Natural killer cell treated with Interleukin-12 subunit alpha and Interleukin-12 subunit beta and Interleukin-15 and Interleukin-18, amount 100 ng/mL, for 72 hours (primary cell): ENCODE measurements at regions not wholly inside any gene's neighbourhood (a gene's known extent, or its start where the extent isn't known, plus 50 kb on each side); places are given as distances from the start of the nearest gene placed in this dataset.
"Not testable (repeated sequence)": the region's sequence is repeated elsewhere in the genome, so short reads cannot be mapped to it uniquely, and the experiment has no call there.

Experiments
- ATAC-seq, 2 donors: fragments of 150-1000 bp; cut with Tn5 transposase in 1 of 2; sonication (Bioruptor Pico), chemical (Tn5 transposase) in 1 of 2; 2 replicates each; pipeline ENCODE4 v1.10.0; 2021
- DNase-seq: peaks from one replicate; pipeline ENCODE4 v3.0.0; 2022; ENCODE audit warnings: low spot score
- H3K27ac Mint-ChIP-seq, 2 donors: 1 replicate in 1 of 2; 2 replicates in 1 of 2; pipeline ENCODE4 v1.8.0; 2022; ENCODE audit warnings: mixed read lengths in 2 of 2, mild to moderate bottlenecking in 1 of 2, moderate library complexity in 1 of 2
- H3K27me3 Mint-ChIP-seq, 2 donors: 1 replicate in 1 of 2; 2 replicates in 1 of 2; pipeline ENCODE4 v1.8.0; 2022; ENCODE audit warnings: mixed read lengths in 2 of 2
- H3K36me3 Mint-ChIP-seq: one replicate; pipeline ENCODE4 v1.8.0; 2022; ENCODE audit warnings: mixed read lengths
- H3K4me1 Mint-ChIP-seq, 2 donors: 1 replicate in 1 of 2; 2 replicates in 1 of 2; pipeline ENCODE4 v1.8.0; 2022; ENCODE audit warnings: low read depth in 2 of 2, mixed read lengths in 2 of 2, mild to moderate bottlenecking in 1 of 2
- H3K4me3 Mint-ChIP-seq: one replicate; pipeline ENCODE4 v1.8.0; 2022; ENCODE audit warnings: mixed read lengths
- H3K9me3 Mint-ChIP-seq: 2 replicates; pipeline ENCODE4 v1.8.0; 2022; ENCODE audit warnings: mixed read lengths

DNA sequence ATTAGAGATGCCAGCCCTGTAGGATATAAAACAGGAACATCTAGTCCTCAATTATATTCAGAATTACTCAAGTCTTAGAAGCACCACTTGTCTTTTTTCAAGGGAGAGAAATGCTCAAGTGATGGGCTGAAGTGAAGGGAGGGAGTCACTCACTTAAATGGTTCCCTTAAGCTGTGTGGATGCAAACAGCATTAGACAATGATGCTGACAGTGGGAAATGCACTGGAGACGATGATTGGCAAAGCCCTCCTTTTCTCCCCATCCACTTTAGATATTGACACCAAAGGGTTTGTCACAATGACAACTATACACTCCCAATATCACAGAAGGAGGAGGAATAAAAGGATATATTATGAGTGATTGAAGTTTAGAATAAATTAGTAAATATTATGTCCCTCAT, 491.4 kb upstream of the SMIM31 start:
- not testable (repeated sequence) for ATAC-seq, H3K9me3 Mint-ChIP-seq, H3K4me3 Mint-ChIP-seq, H3K27ac Mint-ChIP-seq, H3K4me1 Mint-ChIP-seq, H3K27me3 Mint-ChIP-seq, H3K36me3 Mint-ChIP-seq, DNase-seq

DNA sequence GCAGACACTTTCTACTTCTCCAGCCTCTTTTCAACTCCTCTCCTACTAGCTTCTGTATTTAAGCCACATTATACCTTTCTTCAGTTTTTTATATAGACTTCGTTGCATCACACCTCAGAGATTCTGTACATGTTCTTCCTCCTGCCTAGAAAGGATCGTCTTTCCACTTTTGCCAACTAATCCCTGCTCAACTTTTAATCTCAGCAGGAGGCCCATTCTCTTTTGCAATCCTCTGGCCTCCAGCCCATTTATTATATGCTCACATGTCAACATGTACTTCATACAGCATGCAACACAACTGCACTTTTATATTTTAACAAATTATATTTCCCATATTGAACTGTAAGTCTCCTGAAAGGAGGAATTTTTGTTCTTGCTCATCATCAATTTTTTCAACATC, 476.5 kb upstream of the SMIM31 start:
- H3K4me3 Mint-ChIP-seq, H3K4me1 Mint-ChIP-seq, ATAC-seq, H3K9me3 Mint-ChIP-seq, H3K27me3 Mint-ChIP-seq, DNase-seq, H3K36me3 Mint-ChIP-seq, H3K27ac Mint-ChIP-seq: not testable (repeated sequence)

DNA sequence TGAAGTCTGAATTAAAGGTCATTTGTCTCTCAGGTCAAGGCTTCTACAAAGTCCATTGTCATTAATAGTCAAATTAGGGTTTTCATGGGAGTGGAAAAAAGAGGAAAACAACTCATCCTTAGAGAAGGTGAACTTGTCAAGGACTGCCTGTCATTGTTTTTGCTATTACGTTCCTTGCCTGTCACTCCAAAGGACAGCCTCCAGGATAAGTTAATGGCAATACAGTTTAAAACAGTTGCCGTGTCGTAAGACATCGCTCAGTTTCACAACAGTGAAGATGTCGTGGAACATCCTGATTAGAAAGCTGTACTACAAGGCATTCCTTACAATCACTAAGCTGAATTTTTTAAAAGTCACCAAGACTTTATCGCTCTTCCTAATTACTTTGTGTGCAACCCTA, 466.8 kb upstream of the SMIM31 start:
- Mint-ChIP-seq H3K4me3 (no peak overlapping the region), H3K4me1 (no peaks in the 10 kb centered on the region), H3K9me3 (peaks cover 4% of the 10 kb centered on the region), H3K27ac (no peak overlapping the region), H3K27me3 (no peaks in the 10 kb centered on the region), H3K36me3 (no peaks in the 10 kb centered on the region)
- DNase-seq (no peak), ATAC-seq (no peak)

DNA sequence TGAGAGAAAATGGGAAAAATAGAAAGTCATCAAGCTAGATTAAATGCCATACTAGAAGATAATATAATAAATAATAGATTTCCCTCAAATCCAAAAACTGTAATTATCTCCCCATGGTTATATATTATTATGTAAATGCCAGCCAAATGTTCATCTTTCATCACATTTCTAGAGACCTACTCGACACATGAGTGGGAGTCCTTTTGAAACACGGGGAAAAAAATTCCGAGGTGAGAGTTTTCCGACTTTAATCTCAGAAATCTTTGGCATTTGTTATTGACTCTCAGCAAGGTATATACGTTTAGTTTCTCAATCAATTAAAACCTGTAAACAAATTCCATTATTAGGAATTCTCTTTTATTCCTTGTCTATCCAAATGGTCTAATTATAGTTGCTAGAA, 465.4 kb upstream of the SMIM31 start:
- Mint-ChIP-seq H3K27ac (no peak overlapping the region), H3K4me1 (no peaks in the 10 kb centered on the region), H3K27me3 (no peaks in the 10 kb centered on the region), H3K4me3 (no peak overlapping the region), H3K36me3 (no peaks in the 10 kb centered on the region), H3K9me3 (peaks cover 7% of the 10 kb centered on the region)
- DNase-seq, result no peak
- ATAC-seq, result no peak

DNA sequence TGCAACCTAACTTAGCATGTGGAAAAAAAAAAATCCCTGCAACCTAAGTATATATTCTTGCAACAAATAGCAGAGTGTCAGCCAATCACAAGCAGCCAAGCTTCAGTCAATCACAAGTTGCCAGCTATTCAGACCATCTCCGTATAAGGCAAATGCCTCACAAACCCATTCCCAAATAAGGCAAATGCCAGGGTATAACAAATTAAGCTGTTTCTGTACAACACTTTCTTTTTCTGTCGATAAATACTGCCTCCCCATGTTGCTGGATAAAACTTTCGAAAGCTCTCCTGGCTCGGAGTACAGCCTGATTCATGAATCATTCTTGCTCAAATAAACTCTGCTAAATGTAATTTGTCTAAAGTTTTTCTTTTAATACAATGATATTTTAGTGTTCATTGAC, 460.7 kb upstream of the SMIM31 start:
- Mint-ChIP-seq H3K27ac (no peak overlapping the region), H3K4me3 (no peak overlapping the region), H3K27me3 (no peaks in the 10 kb centered on the region), H3K36me3 (no peaks in the 10 kb centered on the region), H3K9me3 (peaks cover 18% of the 10 kb centered on the region), H3K4me1 (no peaks in the 10 kb centered on the region)
- ATAC-seq (no peak), DNase-seq (no peak)

DNA sequence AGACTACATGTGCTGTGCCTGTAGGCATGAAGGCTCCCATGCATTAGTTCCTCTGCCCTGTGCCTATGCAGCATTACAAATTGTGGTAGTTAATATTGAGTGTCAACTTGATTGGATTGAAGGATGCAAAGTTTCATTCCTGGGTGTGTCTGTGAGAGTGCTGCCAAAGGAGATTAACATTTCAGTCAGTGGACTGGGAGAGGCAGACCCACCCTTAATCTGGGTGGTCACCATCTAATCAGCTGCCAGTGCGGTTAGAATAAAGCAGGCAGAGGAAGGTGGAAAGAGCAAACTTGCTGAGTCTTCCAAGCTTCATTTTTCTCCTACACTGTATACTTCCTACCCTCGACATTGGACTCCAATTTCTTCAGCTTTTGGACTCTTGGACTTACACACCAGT, 460.2 kb upstream of the SMIM31 start:
- Mint-ChIP-seq H3K4me1 (no peaks in the 10 kb centered on the region), H3K27ac (no peak overlapping the region), H3K36me3 (no peaks in the 10 kb centered on the region), H3K9me3 (peaks cover 18% of the 10 kb centered on the region), H3K27me3 (no peaks in the 10 kb centered on the region), H3K4me3 (no peak overlapping the region)
- DNase-seq (no peak), ATAC-seq (no peak)

DNA sequence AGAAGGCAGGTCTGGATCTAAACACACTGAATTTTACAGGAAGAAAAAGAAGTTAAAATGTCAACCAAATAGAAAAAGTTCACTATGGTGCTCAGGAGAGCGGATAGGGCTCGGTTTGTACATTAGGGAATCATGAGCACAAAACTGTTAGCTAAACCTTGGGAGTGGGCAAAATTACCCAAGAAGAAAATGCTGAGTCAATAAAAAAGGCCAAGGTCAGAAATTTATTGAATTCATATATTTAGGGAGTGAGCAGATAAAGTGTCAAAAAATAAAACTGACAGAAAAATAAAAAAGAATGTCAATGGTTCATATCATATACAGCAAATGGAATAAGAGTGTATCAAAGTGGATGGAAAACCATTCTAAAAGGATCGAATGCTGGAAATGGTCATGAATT, 452.5 kb upstream of the SMIM31 start:
- no peak for ATAC-seq

DNA sequence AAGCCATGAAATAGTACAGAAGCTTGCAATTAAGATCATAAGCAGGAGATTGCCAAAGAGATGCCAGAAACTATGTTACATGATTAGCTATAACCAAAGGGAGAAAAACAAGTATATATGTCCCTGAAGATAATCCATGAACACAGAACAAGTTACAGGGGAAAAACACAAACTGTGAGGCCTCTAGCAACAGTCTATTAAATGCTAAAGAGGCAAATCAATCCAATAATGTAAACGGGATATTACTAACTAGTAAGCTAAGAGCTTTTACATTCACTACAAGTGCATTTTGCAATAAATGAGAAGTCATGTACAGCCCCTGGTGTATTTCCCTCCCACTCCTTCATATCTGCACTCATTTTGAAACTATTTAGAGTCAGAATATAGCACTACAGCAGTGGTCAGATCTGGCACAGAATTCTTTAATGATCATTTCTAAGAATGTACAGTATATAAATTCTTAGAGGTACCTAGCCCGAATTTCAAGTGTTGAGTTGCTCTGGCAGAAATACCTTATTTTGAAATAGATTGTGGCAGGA, 449.8 kb upstream of the SMIM31 start:
- H3K4me1 Mint-ChIP-seq, result no peaks in the 10 kb centered on the region
- H3K36me3 Mint-ChIP-seq, result no peaks in the 10 kb centered on the region
- no peak for ATAC-seq
- H3K27ac Mint-ChIP-seq, result no peak overlapping the region
- no peaks in the 10 kb centered on the region for H3K27me3 Mint-ChIP-seq
- no peak for DNase-seq
- H3K9me3 Mint-ChIP-seq, result peaks cover 6% of the 10 kb centered on the region
- H3K4me3 Mint-ChIP-seq, result no peak overlapping the region

More for the DNA sequence above, 452.5 kb upstream of the SMIM31 start:
- no peaks in the 10 kb centered on the region for H3K4me1 Mint-ChIP-seq
- no peaks in the 10 kb centered on the region for H3K36me3 Mint-ChIP-seq
- no peak overlapping the region for H3K27ac Mint-ChIP-seq
- peaks cover 8% of the 10 kb centered on the region for H3K9me3 Mint-ChIP-seq
- no peak for DNase-seq
- H3K27me3 Mint-ChIP-seq, result no peaks in the 10 kb centered on the region
- no peak overlapping the region for H3K4me3 Mint-ChIP-seq

DNA sequence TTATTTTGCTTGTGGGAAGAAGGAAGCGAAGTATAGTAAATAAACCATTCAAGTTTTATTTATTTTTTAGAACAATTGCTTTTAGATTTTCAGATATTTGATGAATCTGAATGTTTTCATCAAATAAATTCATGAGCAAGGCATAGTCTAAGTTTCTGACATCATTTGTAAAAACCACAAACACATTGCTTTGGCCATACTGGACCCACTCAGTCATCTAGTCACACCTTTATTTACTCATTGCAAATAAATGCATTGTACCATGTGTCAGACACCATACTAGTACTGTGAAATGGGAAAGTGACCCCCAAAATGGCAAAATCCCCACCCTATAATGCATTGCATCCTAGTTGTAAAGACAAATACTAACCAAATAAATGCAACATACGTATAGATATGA, 449.1 kb upstream of the SMIM31 start:
- no peak overlapping the region for H3K27ac Mint-ChIP-seq
- H3K4me3 Mint-ChIP-seq, result no peak overlapping the region
- H3K27me3 Mint-ChIP-seq, result no peaks in the 10 kb centered on the region
- H3K9me3 Mint-ChIP-seq, result peaks cover 6% of the 10 kb centered on the region
- H3K4me1 Mint-ChIP-seq, result no peaks in the 10 kb centered on the region
- ATAC-seq, result no peak
- no peak for DNase-seq
- H3K36me3 Mint-ChIP-seq, result no peaks in the 10 kb centered on the region

DNA sequence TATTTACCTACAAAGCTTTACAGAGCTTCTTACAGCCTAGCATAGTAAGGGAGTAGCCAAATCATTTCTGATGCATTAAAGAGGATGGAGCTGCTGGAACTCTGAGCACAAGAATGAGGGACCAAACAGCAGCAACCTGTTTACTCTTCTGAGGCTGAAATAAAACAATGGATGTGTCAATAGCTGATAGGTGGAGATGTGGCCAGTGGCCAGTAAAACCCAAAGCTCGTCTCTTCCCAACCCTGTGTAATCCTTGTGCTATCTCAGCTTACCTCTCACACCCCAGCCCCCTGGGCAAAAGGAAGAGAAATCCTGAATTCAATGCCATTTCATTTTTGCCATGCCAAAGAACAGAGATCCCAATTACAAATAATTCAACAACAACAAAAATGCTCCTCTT, 446.7 kb upstream of the SMIM31 start:
- H3K4me1 Mint-ChIP-seq, result no peaks in the 10 kb centered on the region
- no peak overlapping the region for H3K4me3 Mint-ChIP-seq
- H3K27me3 Mint-ChIP-seq, result no peaks in the 10 kb centered on the region
- DNase-seq (no peak), ATAC-seq (no peak)
- no peak overlapping the region for H3K27ac Mint-ChIP-seq
- no peaks in the 10 kb centered on the region for H3K9me3 Mint-ChIP-seq
- H3K36me3 Mint-ChIP-seq, result no peaks in the 10 kb centered on the region

DNA sequence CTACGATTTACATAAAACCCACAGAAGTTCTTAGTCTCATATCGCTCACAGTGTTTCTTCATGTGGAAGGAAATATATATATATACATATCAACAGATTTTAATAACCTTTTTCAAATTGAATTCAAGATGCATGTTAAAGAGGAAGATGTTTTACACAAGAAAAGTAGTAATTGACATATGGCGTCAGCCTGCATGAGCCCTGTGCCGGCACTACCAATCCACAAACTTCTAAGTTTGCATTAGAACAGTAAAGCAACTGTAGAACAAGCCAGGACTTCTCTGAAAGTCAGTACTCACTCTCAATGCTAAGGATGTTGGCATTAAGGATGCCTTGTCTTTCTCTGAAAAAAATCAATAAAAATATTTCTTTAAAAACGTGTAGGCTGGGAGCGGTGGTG, 441.3 kb upstream of the SMIM31 start:
- DNase-seq (no peak), ATAC-seq (no peak)
- no peak overlapping the region for H3K4me3 Mint-ChIP-seq
- no peak overlapping the region for H3K27ac Mint-ChIP-seq
- H3K9me3 Mint-ChIP-seq, result peaks cover 9% of the 10 kb centered on the region
- H3K4me1 Mint-ChIP-seq, result no peaks in the 10 kb centered on the region
- peaks cover 5% of the 10 kb centered on the region for H3K36me3 Mint-ChIP-seq
- no peaks in the 10 kb centered on the region for H3K27me3 Mint-ChIP-seq

DNA sequence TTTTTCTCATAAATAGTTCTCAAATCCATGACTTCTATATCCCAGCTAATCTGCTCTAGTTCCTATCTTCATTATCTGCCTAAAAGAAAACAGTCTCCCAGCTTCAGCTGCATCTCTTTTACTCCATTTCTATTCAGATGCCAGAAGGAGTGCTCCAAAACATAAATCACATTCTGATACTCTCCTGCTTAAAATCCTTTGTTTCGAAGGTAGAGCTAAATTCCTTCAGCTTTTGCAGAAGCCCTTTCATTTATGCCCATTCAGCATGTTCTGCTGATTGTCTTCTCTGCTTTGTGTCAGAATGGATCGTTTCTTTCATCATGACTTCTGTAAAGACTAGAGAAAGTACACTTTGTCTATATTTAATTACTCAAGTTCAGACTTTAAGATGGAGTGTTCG, 440.1 kb upstream of the SMIM31 start:
- peaks cover 5% of the 10 kb centered on the region for H3K36me3 Mint-ChIP-seq
- H3K9me3 Mint-ChIP-seq, result peaks cover 9% of the 10 kb centered on the region
- H3K27ac Mint-ChIP-seq, result no peak overlapping the region
- no peaks in the 10 kb centered on the region for H3K4me1 Mint-ChIP-seq
- ATAC-seq, result no peak
- no peak for DNase-seq
- no peaks in the 10 kb centered on the region for H3K27me3 Mint-ChIP-seq
- H3K4me3 Mint-ChIP-seq, result no peak overlapping the region

DNA sequence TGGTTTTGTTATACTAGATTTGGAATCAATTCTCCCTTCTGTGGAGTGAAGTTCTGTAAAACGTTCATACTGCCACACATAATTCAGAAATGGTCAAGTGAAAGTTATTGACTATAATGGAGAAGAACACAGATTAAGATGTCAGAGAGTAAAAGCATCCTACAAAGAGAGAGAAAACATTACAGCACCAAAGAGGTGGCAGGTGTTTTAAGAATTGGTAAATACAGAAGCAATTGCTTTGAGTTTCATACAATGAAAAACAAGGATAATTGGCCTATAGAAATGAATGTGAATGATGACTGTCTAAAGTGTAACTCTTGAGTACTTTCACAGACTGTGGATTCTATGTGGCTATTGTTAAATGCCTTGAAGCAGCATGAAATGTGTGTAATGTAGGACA, 435.6 kb upstream of the SMIM31 start:
- H3K4me1 Mint-ChIP-seq, result no peaks in the 10 kb centered on the region

DNA sequence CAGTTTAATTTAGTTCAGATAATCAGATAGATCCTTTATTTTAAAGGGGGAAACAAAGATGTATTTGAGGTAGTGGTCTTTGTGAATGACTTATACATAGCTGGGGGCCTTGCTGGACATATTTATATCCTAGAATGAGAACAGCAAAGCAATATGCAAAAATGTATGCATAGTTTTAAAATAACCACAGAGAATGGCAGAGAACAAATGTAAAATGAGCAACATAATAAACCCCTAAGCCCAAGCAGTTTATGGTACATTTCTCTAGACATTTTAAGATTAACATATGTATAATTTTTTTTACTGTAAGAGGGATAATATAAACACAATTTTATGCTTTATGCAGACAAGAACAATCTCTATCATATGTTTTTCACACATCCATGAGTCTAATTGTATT, 434.2 kb upstream of the SMIM31 start:
- Mint-ChIP-seq H3K9me3 (peaks cover 6% of the 10 kb centered on the region), H3K36me3 (no peaks in the 10 kb centered on the region), H3K4me1 (no peaks in the 10 kb centered on the region), H3K27ac (no peak overlapping the region), H3K4me3 (no peak overlapping the region), H3K27me3 (no peaks in the 10 kb centered on the region)
- DNase-seq, result no peak
- ATAC-seq, result no peak

More for the DNA sequence above, 435.6 kb upstream of the SMIM31 start:
- Mint-ChIP-seq H3K9me3 (peaks cover 11% of the 10 kb centered on the region), H3K4me3 (no peak overlapping the region), H3K27me3 (no peaks in the 10 kb centered on the region), H3K36me3 (peaks cover 5% of the 10 kb centered on the region), H3K27ac (no peak overlapping the region)
- DNase-seq (no peak), ATAC-seq (no peak)

DNA sequence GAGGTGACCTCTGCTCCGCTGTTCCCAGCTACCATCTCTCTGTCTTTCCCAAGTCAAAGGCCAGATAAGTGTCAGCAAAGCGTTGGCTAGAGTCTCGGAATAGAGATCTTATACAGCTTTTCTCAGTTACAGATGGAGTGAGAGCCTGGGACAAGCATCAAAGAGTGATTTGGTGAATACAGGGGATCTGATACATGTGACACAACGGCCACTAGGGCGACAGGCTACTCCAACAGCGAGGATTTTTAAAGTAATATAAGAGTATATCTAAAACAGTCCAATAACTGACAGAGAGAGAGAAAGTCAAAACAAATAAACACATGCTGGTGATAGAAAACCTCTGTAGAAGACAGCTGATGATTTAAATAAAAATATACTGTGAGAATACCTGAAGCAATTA, 433.1 kb upstream of the SMIM31 start:
- H3K27me3 Mint-ChIP-seq, result no peaks in the 10 kb centered on the region
- ATAC-seq (no peak), DNase-seq (no peak)
- H3K36me3 Mint-ChIP-seq, result no peaks in the 10 kb centered on the region
- H3K4me3 Mint-ChIP-seq, result no peak overlapping the region
- H3K27ac Mint-ChIP-seq, result no peak overlapping the region
- no peaks in the 10 kb centered on the region for H3K4me1 Mint-ChIP-seq
- H3K9me3 Mint-ChIP-seq, result peaks cover 6% of the 10 kb centered on the region
